ENCODE measurements at regions not wholly inside any gene's neighbourhood (a gene's known extent, or its start where the extent isn't known, plus 50 kb on each side); places are given as distances from the start of the nearest gene placed in this dataset.

- TF ChIP-seq, protein P1, sequence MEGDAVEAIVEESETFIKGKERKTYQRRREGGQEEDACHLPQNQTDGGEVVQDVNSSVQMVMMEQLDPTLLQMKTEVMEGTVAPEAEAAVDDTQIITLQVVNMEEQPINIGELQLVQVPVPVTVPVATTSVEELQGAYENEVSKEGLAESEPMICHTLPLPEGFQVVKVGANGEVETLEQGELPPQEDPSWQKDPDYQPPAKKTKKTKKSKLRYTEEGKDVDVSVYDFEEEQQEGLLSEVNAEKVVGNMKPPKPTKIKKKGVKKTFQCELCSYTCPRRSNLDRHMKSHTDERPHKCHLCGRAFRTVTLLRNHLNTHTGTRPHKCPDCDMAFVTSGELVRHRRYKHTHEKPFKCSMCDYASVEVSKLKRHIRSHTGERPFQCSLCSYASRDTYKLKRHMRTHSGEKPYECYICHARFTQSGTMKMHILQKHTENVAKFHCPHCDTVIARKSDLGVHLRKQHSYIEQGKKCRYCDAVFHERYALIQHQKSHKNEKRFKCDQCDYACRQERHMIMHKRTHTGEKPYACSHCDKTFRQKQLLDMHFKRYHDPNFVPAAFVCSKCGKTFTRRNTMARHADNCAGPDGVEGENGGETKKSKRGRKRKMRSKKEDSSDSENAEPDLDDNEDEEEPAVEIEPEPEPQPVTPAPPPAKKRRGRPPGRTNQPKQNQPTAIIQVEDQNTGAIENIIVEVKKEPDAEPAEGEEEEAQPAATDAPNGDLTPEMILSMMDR (IDR thresholded peaks at IDR 0.05; ENCODE audit: extremely low read depth in 1 of 2, insufficient read depth in 1 of 2, low read depth in 1 of 2, low read length in 2 of 2), result no peak
- no peak for TF ChIP-seq FOS (IDR thresholded peaks at IDR 0.05; ENCODE audit: borderline replicate concordance, insufficient read depth, low read length)
- no peak for TF ChIP-seq EZH2 (IDR thresholded peaks at IDR 0.05; ENCODE audit: borderline replicate concordance, low read depth, low read length, severe bottlenecking)
These were observed 177.2 kb upstream of the RAB6C start for GRCh38 chr2:129802290-129802689.
